NCI-H1092 (cell line): ENCODE measurements at regions not wholly inside any gene's neighbourhood (a gene's known extent, or its start where the extent isn't known, plus 50 kb on each side); places are given as distances from the start of the nearest gene placed in this dataset.

ENCODE experiments used
- DNase-seq: peaks from one replicate; lab custom pipeline; 2025; lab: John Stamatoyannopoulos, UW

GRCh38 chr2:138176862-138177439 lies 212.7 kb downstream of the HNMT start:
- DNase-seq: no peak

GRCh38 chr2:138177693-138178092 lies 213.4 kb downstream of the HNMT start:
- no peak for DNase-seq

- no peak for DNase-seq
Observed at GRCh38 chr2:138180692-138181386, 216.6 kb downstream of the HNMT start.

- DNase-seq: no peak
Observed at GRCh38 chr2:138182250-138182936, 218.1 kb downstream of the HNMT start.

GRCh38 chr2:138182937-138183312 lies 218.7 kb downstream of the HNMT start:
- DNase-seq: no peak

GRCh38 chr2:138183705-138184104 lies 219.4 kb downstream of the HNMT start:
- DNase-seq: no peak

GRCh38 chr2:138184428-138184827 lies 220.2 kb downstream of the HNMT start:
- no peak for DNase-seq

- DNase-seq: no peak
Observed at GRCh38 chr2:138185827-138186226, 221.6 kb downstream of the HNMT start.

- no peak for DNase-seq
Observed at GRCh38 chr2:138187221-138187620, 222.9 kb downstream of the HNMT start.

GRCh38 chr2:138190999-138191398 lies 226.7 kb downstream of the HNMT start:
- no peak for DNase-seq

GRCh38 chr2:138193416-138194213 lies 229.3 kb downstream of the HNMT start:
- DNase-seq: no peak

GRCh38 chr2:138201286-138201685 lies 237.0 kb downstream of the HNMT start:
- DNase-seq: no peak

- no peak for DNase-seq
Observed at GRCh38 chr2:138202762-138203161, 238.5 kb downstream of the HNMT start.

GRCh38 chr2:138205281-138205680 lies 241.0 kb downstream of the HNMT start:
- no peak for DNase-seq

- DNase-seq: no peak
Observed at GRCh38 chr2:138207074-138207930, 243.0 kb downstream of the HNMT start.

- no peak for DNase-seq
Observed at GRCh38 chr2:138209009-138209408, 244.7 kb downstream of the HNMT start.

GRCh38 chr2:138210487-138210886 lies 246.2 kb downstream of the HNMT start:
- DNase-seq: no peak

GRCh38 chr2:138212434-138212833 lies 248.2 kb downstream of the HNMT start:
- DNase-seq: no peak

- no peak for DNase-seq
Observed at GRCh38 chr2:138213084-138213483, 248.8 kb downstream of the HNMT start.

- DNase-seq: no peak
Observed at GRCh38 chr2:138213624-138214023, 249.4 kb downstream of the HNMT start.

- DNase-seq: no peak
Observed at GRCh38 chr2:138215958-138216357, 251.7 kb downstream of the HNMT start.

- no peak for DNase-seq
Observed at GRCh38 chr2:138217975-138218374, 253.7 kb downstream of the HNMT start.
